LNCAP (cell line): ENCODE measurements at regions not wholly inside any gene's neighbourhood (a gene's known extent, or its start where the extent isn't known, plus 50 kb on each side); places are given as distances from the start of the nearest gene placed in this dataset.

Experiments
- CTCF ChIP-seq: fragments of 450-650 bp; IDR thresholded peaks from 2 replicates; pipeline ENCODE4 v1.5.1; 2017; ENCODE audit warnings: mild to moderate bottlenecking

GRCh38 chr3:64805978-64806377, 118.2 kb upstream of the ADAMTS9 start:
- no peak for TF ChIP-seq CTCF

GRCh38 chr3:64805248-64805647, 117.4 kb upstream of the ADAMTS9 start:
- no peak for TF ChIP-seq CTCF

GRCh38 chr3:64803469-64803868, 115.7 kb upstream of the ADAMTS9 start:
- TF ChIP-seq CTCF = no peak

DNA sequence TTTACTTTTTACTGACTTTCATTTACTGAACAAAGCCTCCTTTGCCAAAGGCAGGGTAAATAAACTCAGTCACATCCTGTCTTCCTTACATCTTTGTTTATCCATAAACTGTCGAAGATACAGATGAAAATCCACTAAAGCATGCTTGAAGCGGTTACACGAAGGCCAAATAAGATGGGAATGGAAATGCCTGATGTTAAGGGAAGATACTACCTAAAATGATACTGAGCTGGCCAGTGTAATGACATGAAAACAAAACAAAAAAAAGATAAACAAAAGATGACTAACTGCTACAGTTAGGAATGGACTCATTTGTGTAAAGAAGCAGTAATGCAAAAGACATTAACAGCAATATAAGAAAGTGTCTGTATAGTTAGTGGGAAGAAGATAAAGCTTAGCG, 114.7 kb upstream of the ADAMTS9 start:
- TF ChIP-seq CTCF = no peak

DNA sequence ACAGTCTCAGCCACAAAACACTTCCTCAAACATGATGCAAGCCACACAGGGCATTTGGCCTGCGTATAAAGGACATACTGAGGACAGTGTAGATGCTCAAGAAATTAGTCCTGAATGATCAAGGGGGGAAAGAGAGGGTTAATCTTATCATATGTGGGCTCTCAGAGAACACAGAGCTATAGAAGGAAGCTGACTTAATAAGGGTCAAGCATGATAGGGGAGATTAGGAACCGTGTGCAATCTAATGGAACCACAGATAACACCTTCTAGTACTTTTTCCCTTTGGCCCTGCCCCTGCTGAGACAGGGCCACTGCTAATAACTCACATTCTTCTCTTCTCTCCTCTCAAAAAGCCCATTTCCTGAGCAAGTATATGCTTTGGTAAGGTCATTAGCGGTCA, 114.1 kb upstream of the ADAMTS9 start:
- no peak for TF ChIP-seq CTCF

- no peak for TF ChIP-seq CTCF
These were observed 111.8 kb upstream of the ADAMTS9 start for GRCh38 chr3:64799606-64800005.

DNA sequence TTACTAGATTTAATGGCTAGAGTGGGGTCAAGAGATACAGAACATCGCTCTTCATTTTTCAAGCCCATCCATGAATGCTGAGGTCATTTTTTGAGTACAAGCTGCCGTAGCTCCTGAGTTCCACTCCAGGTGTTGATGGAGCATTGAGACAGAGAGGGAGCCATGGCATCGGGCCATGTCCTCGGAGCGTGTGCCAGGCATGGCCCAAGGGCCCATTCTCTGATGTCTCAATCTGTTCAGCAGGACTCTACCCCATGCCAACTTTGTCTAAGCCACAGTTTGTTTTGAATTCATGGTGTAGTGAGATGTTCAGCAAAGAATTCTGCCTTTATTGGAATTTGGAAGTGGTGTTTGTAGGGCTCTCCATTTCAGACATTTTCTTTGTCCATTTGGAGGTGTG, 110.5 kb upstream of the ADAMTS9 start:
- TF ChIP-seq CTCF = no peak

DNA sequence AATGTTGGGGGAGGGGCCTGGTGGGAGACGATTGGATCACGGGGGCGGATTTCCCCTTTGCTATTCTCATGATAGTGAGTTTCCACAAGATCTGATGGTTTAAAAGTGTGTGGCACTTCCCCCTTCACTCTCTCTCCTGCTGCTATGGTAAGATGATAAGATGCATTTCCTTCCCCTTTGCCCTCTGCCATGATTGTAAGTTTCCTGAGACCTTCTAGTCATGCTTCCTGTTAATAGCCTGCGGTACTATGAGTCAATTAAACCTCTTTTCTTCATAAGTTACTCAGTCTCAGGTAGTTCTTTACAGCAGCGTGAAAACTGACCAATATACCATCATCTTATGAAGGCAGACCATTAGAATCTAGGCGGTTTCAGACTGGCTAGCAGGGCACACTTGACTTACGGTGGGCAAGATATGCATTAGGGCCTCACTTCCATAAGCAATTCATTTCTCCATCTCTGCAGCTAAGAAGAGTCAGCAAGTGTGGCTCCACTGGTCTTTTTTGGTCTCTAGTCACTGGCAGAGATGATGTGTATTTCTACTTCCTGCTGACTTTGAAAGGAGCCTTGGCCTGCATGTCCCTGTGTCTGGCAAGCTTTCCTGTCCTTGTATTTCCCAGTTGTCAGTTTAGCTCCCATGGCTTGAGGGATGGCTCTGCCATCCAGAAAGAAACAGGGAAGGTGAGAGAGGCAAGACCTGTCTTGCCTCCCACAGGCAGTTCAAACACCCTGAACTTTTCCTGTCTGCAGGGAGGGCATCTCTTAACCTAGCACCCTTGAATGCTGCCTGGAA, 109.0 kb upstream of the ADAMTS9 start:
- TF ChIP-seq CTCF = no peak
